GM23248 (cell line): ENCODE measurements at regions not wholly inside any gene's neighbourhood (a gene's known extent, or its start where the extent isn't known, plus 50 kb on each side); places are given as distances from the start of the nearest gene placed in this dataset.
"Not testable (repeated sequence)": the region's sequence is repeated elsewhere in the genome, so short reads cannot be mapped to it uniquely, and the experiment has no call there.

Source experiments
- DNase-seq: peaks from one replicate; pipeline ENCODE4 v3.0.0-alpha.2; 2015
- H2AFZ ChIP-seq: fragments of 200-600 bp; sonication (generic); 2 replicates; pipeline ENCODE4 v1.6.1; 2016; ENCODE audit warnings: antibody characterized with exemption
- H3F3A ChIP-seq: fragments of 200-600 bp; sonication (generic); 2 replicates; pipeline ENCODE4 v1.6.1; 2016; ENCODE audit warnings: mild to moderate bottlenecking, antibody characterized with exemption, mixed run types; ENCODE audit not compliant: insufficient read depth
- H3K27ac ChIP-seq: fragments of 200-600 bp; sonication (generic); 2 replicates; pipeline ENCODE4 v1.5.1; 2016; ENCODE audit warnings: mild to moderate bottlenecking
- H3K27me3 ChIP-seq: fragments of 200-600 bp; sonication (generic); replicated peaks from 2 replicates; pipeline ENCODE4 v1.6.1; 2016; ENCODE audit warnings: mild to moderate bottlenecking; ENCODE audit not compliant: insufficient read depth
- H3K36me3 ChIP-seq: fragments of 200-600 bp; sonication (generic); 2 replicates; pipeline ENCODE4 v1.6.1; 2016; ENCODE audit warnings: low read depth, mild to moderate bottlenecking
- H3K4me1 ChIP-seq: fragments of 200-600 bp; sonication (generic); 2 replicates; pipeline ENCODE4 v1.6.1; 2016; ENCODE audit warnings: mild to moderate bottlenecking; ENCODE audit not compliant: insufficient read depth
- H3K4me2 ChIP-seq: fragments of 200-600 bp; sonication (generic); one replicate; pipeline ENCODE4 v1.6.1; 2016; ENCODE audit warnings: mild to moderate bottlenecking; ENCODE audit not compliant: unreplicated experiment
- H3K4me3 ChIP-seq: fragments of 200-600 bp; sonication (generic); 2 replicates; pipeline ENCODE4 v1.5.1; 2016; ENCODE audit warnings: mild to moderate bottlenecking
- H3K79me2 ChIP-seq: fragments of 200-600 bp; sonication (generic); 2 replicates; pipeline ENCODE4 v1.6.1; 2016; ENCODE audit warnings: mild to moderate bottlenecking; ENCODE audit not compliant: insufficient read depth
- H3K9ac ChIP-seq: fragments of 200-600 bp; sonication (generic); 2 replicates; pipeline ENCODE4 v1.6.1; 2016; ENCODE audit warnings: mild to moderate bottlenecking
- H3K9me2 ChIP-seq: fragments of 200-600 bp; sonication (generic); 2 replicates; pipeline ENCODE4 v1.6.1; 2016; ENCODE audit warnings: mixed run types, mild to moderate bottlenecking, moderate library complexity; ENCODE audit not compliant: insufficient read depth
- H3K9me3 ChIP-seq: fragments of 200-600 bp; sonication (generic); one replicate; pipeline ENCODE4 v1.6.1; 2017; ENCODE audit warnings: low read depth
- H4K20me1 ChIP-seq: fragments of 200-600 bp; sonication (generic); 2 replicates; pipeline ENCODE4 v1.6.0; 2016; ENCODE audit not compliant: insufficient read depth
- EZH2 ChIP-seq: fragments of 200-600 bp; sonication (generic); IDR thresholded peaks from 2 replicates; pipeline ENCODE4 v1.6.1; 2018; ENCODE audit warnings: antibody characterized with exemption, mild to moderate bottlenecking; ENCODE audit not compliant: insufficient read depth, poor library complexity, severe bottlenecking
- EZH2phosphoT487 ChIP-seq: fragments of 200-600 bp; sonication (generic); IDR thresholded peaks from 2 replicates; pipeline ENCODE4 v1.6.1; 2018; ENCODE audit warnings: antibody characterized with exemption, moderate library complexity, mild to moderate bottlenecking, low read depth; ENCODE audit not compliant: insufficient read depth
- WGBS, 2 experiments: methylation state at CpG; one replicate each; pipeline ENCODE4 v1.1.6; 2015 to 2017; ENCODE audit warnings: low lambda C conversion rate in 2 of 2, low coverage in 1 of 2; ENCODE audit errors: missing lambda C conversion rate in 2 of 2; 5-methylcytosine and 5-hydroxymethylcytosine counted together
- in situ Hi-C: fragments of 300-500 bp; cut with MboI; formaldehyde crosslinking; loops from 2 replicates; pipeline ENCODE4 v1.15.0; 2020

GRCh38 chr3:145698749-145699148 lies 462.2 kb downstream of the PLOD2 start:
- Histone ChIP-seq H3K9ac (no peak overlapping the region), H2AFZ (no peak overlapping the region), H3K9me3 (no peaks in the 10 kb centered on the region), H3K9me2 (no peaks in the 10 kb centered on the region), H3K4me2 (no peak overlapping the region), H3K27ac (no peak overlapping the region), H3K79me2 (no peaks in the 10 kb centered on the region), H3K4me1 (no peaks in the 10 kb centered on the region), H3K36me3 (no peaks in the 10 kb centered on the region), H4K20me1 (no peaks in the 10 kb centered on the region), H3K27me3 (no peaks in the 10 kb centered on the region), H3F3A (no peaks in the 10 kb centered on the region), H3K4me3 (no peak overlapping the region)
- TF ChIP-seq EZH2phosphoT487 (no peak), EZH2 (no peak)
- in situ Hi-C loops = no loop called here
- no peak for DNase-seq

GRCh38 chr3:145704020-145704419 lies 457.0 kb downstream of the PLOD2 start:
- H3K4me3 ChIP-seq = no peak overlapping the region
- no peaks in the 10 kb centered on the region for H3K36me3 ChIP-seq
- no peak for TF ChIP-seq EZH2phosphoT487
- TF ChIP-seq EZH2 = no peak
- H3K4me1 ChIP-seq = no peaks in the 10 kb centered on the region
- no peaks in the 10 kb centered on the region for H3K9me3 ChIP-seq
- DNase-seq = no peak
- H3K9me2 ChIP-seq = no peaks in the 10 kb centered on the region; the same call in 1 of the 2 replicates
- H4K20me1 ChIP-seq = no peaks in the 10 kb centered on the region
- H3K4me2 ChIP-seq = no peak overlapping the region
- H3F3A ChIP-seq = no peaks in the 10 kb centered on the region
- H3K27ac ChIP-seq = no peak overlapping the region
- H3K79me2 ChIP-seq = no peaks in the 10 kb centered on the region
- no peaks in the 10 kb centered on the region for H3K27me3 ChIP-seq
- in situ Hi-C loops = no loop called here
- no peak overlapping the region for H2AFZ ChIP-seq
- H3K9ac ChIP-seq = no peak overlapping the region

- H3K4me2 ChIP-seq, H3K9me2 ChIP-seq, H3K4me1 ChIP-seq, H4K20me1 ChIP-seq, H3K36me3 ChIP-seq, H3K27me3 ChIP-seq, H3K9me3 ChIP-seq, in situ Hi-C loops, H3K4me3 ChIP-seq, H3K79me2 ChIP-seq, H2AFZ ChIP-seq, H3K27ac ChIP-seq, H3K9ac ChIP-seq, DNase-seq, H3F3A ChIP-seq: not testable (repeated sequence)
- WGBS, 2 experiments = 30 to 77% methylated on average over 1 of the region's 1 CpG
Measured at GRCh38 chr3:145709779-145710178, 451.2 kb downstream of the PLOD2 start.

- no peaks in the 10 kb centered on the region for H3K9me2 ChIP-seq
- H3K9ac ChIP-seq = no peak overlapping the region
- no peak overlapping the region for H3K27ac ChIP-seq
- no peaks in the 10 kb centered on the region for H3K27me3 ChIP-seq
- TF ChIP-seq EZH2phosphoT487 (no peak), EZH2 (no peak)
- no peaks in the 10 kb centered on the region for H4K20me1 ChIP-seq
- H3K4me2 ChIP-seq = no peak overlapping the region
- H3K4me3 ChIP-seq = no peak overlapping the region
- DNase-seq = peak; percentile 49
- 9 to 25% methylated on average over 1 of the region's 1 CpG for WGBS, 2 experiments
- no peak overlapping the region for H2AFZ ChIP-seq
- no peaks in the 10 kb centered on the region for H3K4me1 ChIP-seq
- H3K36me3 ChIP-seq = no peaks in the 10 kb centered on the region
- no peaks in the 10 kb centered on the region for H3K9me3 ChIP-seq
- no peaks in the 10 kb centered on the region for H3F3A ChIP-seq
- in situ Hi-C loops = no loop called here
- H3K79me2 ChIP-seq = no peaks in the 10 kb centered on the region
Measured at GRCh38 chr3:145716519-145716918, 444.5 kb downstream of the PLOD2 start.

- no peak for TF ChIP-seq EZH2phosphoT487
- TF ChIP-seq EZH2 = no peak
- Histone ChIP-seq H3K9me3 (no peaks in the 10 kb centered on the region), H3K4me2 (no peak overlapping the region), H3K9ac (no peak overlapping the region), H3K4me1 (no peaks in the 10 kb centered on the region), H4K20me1 (no peaks in the 10 kb centered on the region), H3K27me3 (no peaks in the 10 kb centered on the region), H3K36me3 (no peaks in the 10 kb centered on the region), H3K79me2 (no peaks in the 10 kb centered on the region), H3K27ac (no peak overlapping the region), H2AFZ (no peak overlapping the region), H3F3A (no peaks in the 10 kb centered on the region), H3K4me3 (no peak overlapping the region), H3K9me2 (no peaks in the 10 kb centered on the region)
- in situ Hi-C loops = no loop called here
- 46 to 65% methylated on average over 1 of the region's 1 CpG for WGBS, 2 experiments
- DNase-seq = no peak
Measured at GRCh38 chr3:145719114-145719513, 441.9 kb downstream of the PLOD2 start.
